Right renal cortex interstitium (tissue), 3 donors: ENCODE measurements at regions not wholly inside any gene's neighbourhood (a gene's known extent, or its start where the extent isn't known, plus 50 kb on each side); places are given as distances from the start of the nearest gene placed in this dataset.

Experiments
- DNase-seq, 3 donors: peaks; one replicate each; pipeline ENCODE4 v3.0.0-alpha.2; 2013; ENCODE audit warnings: low read depth in 3 of 3, low spot score in 2 of 3

DNA sequence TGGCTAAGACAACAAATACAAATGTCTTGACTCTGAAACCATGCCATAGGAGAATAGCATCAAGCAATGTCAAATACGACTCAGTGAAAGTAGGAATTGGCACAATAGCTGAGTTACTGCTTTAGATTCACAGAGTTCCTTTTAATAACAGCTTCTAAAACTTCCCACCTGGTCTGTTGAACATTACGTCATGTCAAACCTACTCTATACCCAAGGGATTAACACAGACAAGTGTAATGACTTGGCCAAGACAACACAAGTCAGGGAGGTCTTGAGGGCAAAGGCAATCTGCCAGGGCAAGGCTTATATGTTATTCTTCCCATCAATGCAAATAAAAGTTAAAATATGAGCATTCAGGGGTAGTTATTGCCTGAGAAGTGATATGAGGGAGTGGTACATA, 265.1 kb upstream of the PRDM1 start:
- DNase-seq, result no peak

DNA sequence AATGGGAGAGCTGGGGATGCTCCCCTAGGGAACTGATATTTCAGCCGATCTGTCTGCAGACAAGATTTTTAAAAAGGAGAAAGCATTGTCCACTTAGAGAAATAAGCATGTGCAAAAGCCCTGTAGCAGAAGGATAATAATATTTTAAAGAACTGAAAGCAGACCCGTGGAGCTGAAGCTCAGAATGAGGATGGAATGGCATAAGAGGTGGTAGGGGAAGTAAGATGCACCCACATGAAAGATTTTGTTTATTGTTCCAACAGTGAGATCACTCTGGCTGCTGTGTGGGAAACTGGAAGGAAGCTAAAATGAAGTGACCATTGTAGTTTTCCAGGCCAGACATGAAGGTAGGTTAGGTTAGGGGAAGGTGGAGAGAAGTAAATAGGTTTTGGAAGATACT, 266.4 kb upstream of the PRDM1 start:
- DNase-seq, result no peak

DNA sequence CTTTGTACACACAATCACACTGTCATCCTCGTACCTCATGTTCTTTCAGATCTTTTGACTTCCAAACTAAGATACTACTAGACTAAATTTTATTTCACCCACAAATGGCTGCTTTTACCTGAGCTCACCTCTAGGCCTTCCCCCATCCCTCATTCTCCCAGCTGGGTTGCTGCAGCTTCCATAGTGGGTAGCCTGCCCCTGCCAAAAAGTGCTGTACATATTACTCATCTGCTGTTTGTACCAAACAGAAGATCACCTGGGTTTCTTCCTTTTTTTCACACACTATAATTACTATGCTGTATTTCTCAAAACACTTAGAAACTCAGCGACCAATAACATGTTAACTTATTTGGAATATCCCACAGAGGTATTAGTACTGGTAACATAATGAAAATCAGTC, 267.6 kb upstream of the PRDM1 start:
- no peak for DNase-seq

- DNase-seq, result no peak
Measured at GRCh38 chr6:105817961-105818360, 268.2 kb upstream of the PRDM1 start.

- no peak for DNase-seq
Measured at GRCh38 chr6:105817370-105817769, 268.8 kb upstream of the PRDM1 start.

GRCh38 chr6:105816847-105817246, 269.3 kb upstream of the PRDM1 start:
- no peak for DNase-seq

- DNase-seq, result no peak
Measured at GRCh38 chr6:105815661-105816555, 270.2 kb upstream of the PRDM1 start.

DNA sequence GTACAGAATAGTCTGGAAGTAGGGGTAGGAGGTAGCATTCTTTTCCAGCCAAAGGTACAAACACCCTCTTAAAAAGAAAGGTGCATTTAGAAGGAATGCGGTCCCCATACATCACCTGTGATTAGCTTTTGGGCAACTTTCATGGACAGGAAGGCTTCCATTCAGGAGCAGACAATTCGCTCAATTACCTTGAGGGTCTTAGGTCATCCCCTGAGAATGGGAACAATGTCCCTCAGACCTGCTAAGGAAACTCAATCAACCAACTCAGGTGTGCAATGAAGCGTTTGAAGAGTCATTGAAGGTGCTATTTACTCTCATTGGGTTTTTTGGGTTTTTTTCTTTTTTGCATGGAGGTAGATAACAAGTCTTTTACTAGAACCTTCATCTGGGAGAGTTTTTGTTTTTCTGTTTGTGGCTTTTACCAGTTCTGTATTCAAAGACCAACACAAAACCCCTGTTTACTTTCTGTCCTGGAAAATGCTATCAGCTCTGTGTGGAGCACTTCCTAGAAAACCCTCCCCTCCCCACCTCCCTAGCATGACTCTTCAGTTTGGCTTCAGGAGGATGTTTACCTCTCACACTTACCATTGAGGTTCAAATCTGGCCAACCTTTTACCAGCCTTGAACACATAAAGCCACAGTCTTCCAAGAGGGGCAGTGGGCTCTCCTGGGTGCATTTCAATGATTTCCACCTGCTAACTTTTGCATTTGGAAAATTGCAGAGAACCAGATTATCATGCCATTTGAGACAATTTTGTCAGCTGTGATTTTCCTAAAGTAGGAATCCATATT, 271.2 kb upstream of the PRDM1 start:
- DNase-seq, result no peak

DNA sequence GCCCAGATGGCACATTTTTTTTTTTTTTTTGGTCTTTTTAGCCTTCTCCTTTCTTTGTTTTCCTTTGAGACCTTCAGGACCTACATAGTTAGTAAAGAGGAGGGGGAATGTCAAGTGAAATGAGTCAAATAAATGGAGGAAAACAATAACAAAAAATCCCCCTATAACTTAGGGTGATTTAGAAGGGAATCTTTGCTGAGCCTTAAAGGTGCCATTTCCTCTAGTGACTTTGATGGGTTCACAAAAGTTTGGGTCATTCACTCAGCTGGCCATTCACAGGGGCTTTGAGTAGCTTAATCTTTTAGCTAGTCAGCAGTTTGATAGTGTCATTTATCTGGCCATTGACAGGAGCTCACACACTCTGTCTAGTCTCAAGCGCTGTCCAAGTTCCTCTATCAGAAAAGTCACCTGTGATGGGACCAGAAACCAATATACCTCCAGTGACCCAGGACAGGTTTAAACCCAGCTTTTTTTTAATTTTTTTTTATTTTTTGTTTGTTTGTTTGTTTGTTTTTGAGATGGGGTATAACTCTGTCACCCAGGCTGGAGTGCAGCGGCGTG, 275.1 kb upstream of the PRDM1 start:
- no peak for DNase-seq

DNA sequence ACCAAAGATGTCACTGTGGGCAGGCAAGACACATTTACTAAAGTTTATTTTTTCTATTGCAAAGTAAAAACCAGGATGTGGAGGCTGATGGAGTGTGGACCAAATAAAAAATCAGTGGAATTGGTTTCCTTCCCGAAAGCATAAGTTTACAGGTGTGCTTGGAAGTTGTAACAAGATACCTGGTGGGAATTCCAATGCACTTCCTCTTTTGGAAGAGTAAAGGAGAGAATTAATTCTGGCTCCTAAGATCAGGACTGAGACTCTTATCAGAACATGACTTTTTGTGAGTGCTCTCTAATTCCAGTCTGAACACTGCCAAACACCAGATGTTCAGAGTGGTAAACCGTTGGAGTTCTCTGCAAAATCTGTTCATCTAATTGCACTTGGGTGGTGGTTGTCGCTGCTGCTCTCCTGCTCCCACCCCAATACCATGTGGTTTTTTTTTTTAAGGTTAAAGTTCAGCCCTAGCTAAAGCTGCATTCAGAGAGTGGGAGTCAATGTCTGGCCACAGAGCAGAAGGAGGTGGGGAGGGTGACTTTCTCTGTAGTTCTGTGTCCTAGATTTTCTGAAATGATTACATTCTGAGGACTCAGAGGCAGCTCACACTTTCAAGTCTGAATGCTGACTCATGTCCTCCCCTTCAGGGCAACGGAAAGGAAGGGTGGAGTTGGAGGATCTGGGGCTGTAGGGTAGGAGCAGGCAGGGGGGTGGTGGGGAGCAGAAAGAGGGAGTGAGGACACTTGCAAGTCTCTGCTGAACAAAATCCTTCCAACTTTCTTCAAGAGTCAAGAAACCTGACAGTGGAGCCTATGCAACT, 275.8 kb upstream of the PRDM1 start:
- no peak for DNase-seq

DNA sequence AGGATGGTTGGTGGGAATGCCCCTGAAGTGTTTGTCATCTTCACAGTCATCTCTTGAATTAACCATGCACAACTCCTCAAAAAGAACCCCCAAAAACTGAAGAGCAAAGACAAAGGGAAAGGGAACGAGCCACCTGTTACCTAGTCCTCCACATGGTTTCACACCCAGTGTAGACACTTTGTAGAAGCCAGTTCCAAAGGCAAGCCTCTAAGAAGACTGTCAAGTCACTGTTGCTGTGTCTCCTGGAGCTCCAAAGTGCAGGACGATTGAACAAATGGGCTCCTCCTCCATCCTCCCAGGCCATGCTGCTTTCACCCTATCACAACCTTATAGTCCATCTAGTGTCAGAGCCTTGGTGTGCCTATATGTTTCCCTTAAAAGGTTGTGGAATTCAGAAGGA, 277.6 kb upstream of the PRDM1 start:
- no peak for DNase-seq

DNA sequence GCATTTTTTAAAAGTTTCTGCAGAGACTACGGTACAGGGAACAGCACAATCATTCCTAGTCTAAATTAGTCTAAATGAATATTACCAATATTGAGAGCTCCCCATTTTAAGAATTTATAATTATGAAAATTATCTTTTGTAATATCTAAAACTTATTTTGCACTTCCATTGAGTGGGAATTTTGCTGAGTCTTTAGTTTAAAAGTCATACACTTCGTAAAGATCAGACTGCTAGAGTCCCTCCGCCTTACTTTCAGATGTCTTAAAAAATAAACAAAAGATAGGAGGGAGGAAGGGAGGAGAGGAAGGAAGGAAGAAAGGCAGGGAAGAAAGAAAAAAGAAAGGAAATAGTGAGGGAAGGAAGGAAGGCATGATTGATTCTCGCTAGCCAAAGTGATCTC, 278.2 kb upstream of the PRDM1 start:
- no peak for DNase-seq

DNA sequence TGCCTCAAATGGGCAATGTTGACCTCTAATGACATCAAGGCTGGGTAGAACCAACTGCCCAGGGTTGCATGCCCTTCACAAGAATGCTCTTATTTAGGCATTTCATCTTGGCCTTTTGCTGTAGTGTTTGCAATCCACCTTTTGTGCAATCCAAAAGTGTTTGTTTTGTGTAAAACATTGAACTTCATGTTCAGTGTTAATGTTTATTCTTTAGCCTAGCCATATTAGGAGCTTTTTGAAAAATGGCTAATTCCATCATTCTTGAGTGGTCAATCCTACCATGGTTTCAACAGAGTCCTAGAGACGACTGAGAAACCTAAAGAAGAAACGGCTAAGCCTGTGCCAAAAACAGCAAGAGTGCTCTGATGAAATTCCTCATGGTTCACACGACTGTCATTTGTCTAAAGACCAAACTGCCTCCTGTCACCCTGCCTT, 279.6 kb upstream of the PRDM1 start:
- DNase-seq, result no peak

DNA sequence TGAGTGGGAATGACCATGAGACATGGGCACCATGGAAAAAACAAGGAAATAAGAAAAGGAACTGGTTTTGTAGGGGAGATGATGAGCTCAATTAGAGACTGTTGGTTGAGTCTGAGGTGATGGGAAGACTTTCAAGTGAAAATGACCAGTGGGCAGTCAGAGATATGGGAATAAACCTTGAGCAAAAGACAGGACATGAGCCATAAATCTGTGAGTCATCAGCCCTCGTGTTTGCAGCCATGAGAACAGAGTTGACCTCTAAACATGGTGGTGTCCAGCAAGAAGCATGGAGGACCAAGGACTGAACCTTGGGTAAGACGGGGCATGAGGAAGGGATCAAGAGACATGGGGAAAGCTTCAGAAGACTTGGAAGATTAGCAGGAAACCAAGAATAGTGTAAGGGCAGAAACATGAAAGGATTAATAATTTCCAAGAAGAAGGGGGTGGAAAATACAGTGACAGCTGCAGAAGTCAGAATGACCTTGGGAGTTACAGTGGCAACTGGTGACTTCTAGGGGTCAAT, 280.6 kb upstream of the PRDM1 start:
- no peak for DNase-seq

DNA sequence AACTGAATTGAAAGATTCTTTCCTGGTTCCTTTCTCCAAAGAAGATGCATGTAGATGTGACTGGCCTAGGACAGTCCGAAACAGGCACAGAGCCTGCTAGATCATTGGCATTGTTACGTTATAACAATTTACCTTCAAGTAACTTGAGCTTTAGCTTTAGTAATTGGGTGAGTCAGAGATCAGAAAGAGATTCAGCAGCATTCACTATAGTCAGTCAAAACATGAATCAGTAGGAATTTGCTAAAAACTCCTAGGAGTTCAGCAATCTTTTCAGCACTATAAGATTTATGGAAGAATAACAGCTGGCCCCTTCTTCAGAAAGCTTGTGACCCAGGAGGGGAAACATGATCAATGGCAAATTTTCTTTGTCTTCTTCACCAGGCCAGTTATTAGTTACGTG, 281.7 kb upstream of the PRDM1 start:
- no peak for DNase-seq

DNA sequence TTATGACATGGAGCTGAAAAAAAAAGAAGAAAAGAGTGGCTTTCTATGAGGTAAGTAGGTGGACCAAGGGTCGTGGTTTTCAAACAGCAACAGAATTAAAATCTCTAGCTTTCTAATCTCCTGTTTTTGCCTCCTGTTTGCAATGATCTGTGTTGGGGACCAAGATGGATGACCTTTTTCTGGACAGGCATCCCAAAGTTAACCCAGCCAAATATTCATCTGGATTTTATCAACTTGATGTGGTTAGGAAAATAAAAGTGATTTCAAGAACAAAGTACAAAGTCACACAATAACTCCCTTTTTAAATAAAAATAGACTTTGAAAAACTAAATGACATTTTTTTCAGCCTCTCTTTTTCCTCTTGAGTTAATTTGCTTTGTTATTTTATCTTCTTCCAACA, 282.1 kb upstream of the PRDM1 start:
- DNase-seq, result no peak

DNA sequence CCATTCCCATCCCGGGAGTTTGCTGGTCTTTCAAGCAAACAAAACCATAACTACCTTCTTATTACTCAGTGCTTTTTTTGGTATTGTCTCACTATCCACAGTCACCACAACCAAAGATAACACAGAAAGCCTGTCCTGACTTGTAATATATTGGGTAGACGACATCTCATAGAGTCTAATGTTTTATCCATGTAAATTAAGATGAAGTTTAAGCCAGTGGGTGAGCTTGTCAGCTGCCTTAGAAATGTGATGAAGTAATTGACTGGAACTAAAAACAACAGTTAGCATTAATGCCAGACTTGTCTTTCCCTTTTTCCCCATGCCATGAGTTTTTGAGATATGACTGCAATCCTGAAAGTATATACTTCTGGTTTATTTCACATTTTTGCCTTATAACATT, 282.7 kb upstream of the PRDM1 start:
- no peak for DNase-seq

DNA sequence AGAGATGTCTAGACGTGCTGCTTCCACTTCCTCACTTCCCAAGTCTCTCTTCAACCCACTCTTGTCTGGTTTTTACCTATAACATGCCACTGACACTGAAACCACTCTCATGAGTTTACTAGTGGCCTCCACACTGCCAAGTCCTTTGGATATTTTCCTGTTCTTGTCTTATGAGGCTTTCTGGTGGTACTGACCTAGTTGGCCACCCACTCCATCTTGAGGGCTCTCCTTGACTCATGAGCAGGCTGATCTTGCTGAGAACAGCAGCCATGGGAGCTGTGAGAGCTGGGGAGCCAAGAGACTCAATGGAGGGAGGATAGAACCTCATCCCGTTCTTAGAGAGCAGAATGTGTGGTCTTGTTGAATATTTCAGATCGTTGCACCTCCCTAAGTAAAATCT, 283.4 kb upstream of the PRDM1 start:
- no peak for DNase-seq

- DNase-seq, result no peak
Measured at GRCh38 chr6:105800871-105801270, 285.3 kb upstream of the PRDM1 start.

GRCh38 chr6:105800398-105800797, 285.7 kb upstream of the PRDM1 start:
- no peak for DNase-seq

GRCh38 chr6:105799056-105799455, 287.1 kb upstream of the PRDM1 start:
- no peak for DNase-seq
